GM12892 (cell line): ENCODE measurements at regions not wholly inside any gene's neighbourhood (a gene's known extent, or its start where the extent isn't known, plus 50 kb on each side); places are given as distances from the start of the nearest gene placed in this dataset.

Source experiments
- DNase-seq: peaks from one replicate; pipeline ENCODE4 v3.0.0; 2011; ENCODE audit not compliant: insufficient read length
- FAIRE-seq: peaks from 2 replicates; lab custom pipeline; 2011; peaks lifted over from hg19 to GRCh38; lab: Jason Lieb, UNC
- POLR2A ChIP-seq: IDR thresholded peaks from 2 replicates; pipeline ENCODE4 v1.6.1; 2011; ENCODE audit warnings: low read depth, low read length, control low read depth
- POLR2AphosphoS5 ChIP-seq: IDR thresholded peaks from 2 replicates; pipeline ENCODE4 v1.6.1; 2011; ENCODE audit warnings: low read depth, low read length, control low read depth
- TAF1 ChIP-seq: IDR thresholded peaks from 2 replicates; pipeline ENCODE4 v1.6.1; 2011; ENCODE audit warnings: low read depth, mild to moderate bottlenecking, control low read depth, low read length, borderline replicate concordance

- TF ChIP-seq POLR2A (no peak), TAF1 (no peak), POLR2AphosphoS5 (no peak)
- DNase-seq (no peak), FAIRE-seq (no peak)
Measured at GRCh38 chr18:40576507-40577115, 1378.4 kb upstream of the PIK3C3 start.

GRCh38 chr18:40570615-40571014, 1384.4 kb upstream of the PIK3C3 start:
- DNase-seq (no peak), FAIRE-seq (no peak)
- TF ChIP-seq TAF1, result no peak
- TF ChIP-seq POLR2AphosphoS5, result no peak
- no peak for TF ChIP-seq POLR2A

- FAIRE-seq (no peak), DNase-seq (no peak)
- no peak for TF ChIP-seq POLR2A
- no peak for TF ChIP-seq POLR2AphosphoS5
- no peak for TF ChIP-seq TAF1
Measured at GRCh38 chr18:40569605-40570004, 1385.4 kb upstream of the PIK3C3 start.

GRCh38 chr18:40566510-40566844, 1388.6 kb upstream of the PIK3C3 start:
- FAIRE-seq (no peak), DNase-seq (no peak)
- TF ChIP-seq POLR2AphosphoS5 (no peak), POLR2A (no peak), TAF1 (no peak)

- FAIRE-seq (no peak), DNase-seq (no peak)
- no peak for TF ChIP-seq TAF1
- no peak for TF ChIP-seq POLR2A
- no peak for TF ChIP-seq POLR2AphosphoS5
Measured at GRCh38 chr18:40565805-40566509, 1389.1 kb upstream of the PIK3C3 start.

- no peak for FAIRE-seq
Measured at GRCh38 chr18:40559556-40559955, 1395.5 kb upstream of the PIK3C3 start.

GRCh38 chr18:40558706-40559392, 1396.2 kb upstream of the PIK3C3 start:
- TF ChIP-seq POLR2AphosphoS5 (no peak), TAF1 (no peak), POLR2A (no peak)
- FAIRE-seq (no peak), DNase-seq (no peak)

More at GRCh38 chr18:40559556-40559955, 1395.5 kb upstream of the PIK3C3 start:
- DNase-seq, result no peak
- no peak for TF ChIP-seq TAF1
- no peak for TF ChIP-seq POLR2AphosphoS5
- no peak for TF ChIP-seq POLR2A

- FAIRE-seq (no peak), DNase-seq (no peak)
- TF ChIP-seq POLR2AphosphoS5, result no peak
- TF ChIP-seq TAF1, result no peak
- TF ChIP-seq POLR2A, result no peak
Measured at GRCh38 chr18:40555914-40556313, 1399.1 kb upstream of the PIK3C3 start.

GRCh38 chr18:40553029-40553428, 1402.0 kb upstream of the PIK3C3 start:
- TF ChIP-seq TAF1 (no peak), POLR2AphosphoS5 (no peak), POLR2A (no peak)

GRCh38 chr18:40546875-40547274, 1408.2 kb upstream of the PIK3C3 start:
- FAIRE-seq (no peak), DNase-seq (no peak)
- TF ChIP-seq TAF1 (no peak), POLR2A (no peak), POLR2AphosphoS5 (no peak)

More at GRCh38 chr18:40553029-40553428, 1402.0 kb upstream of the PIK3C3 start:
- DNase-seq, result no peak
- no peak for FAIRE-seq

- TF ChIP-seq POLR2A, result no peak
- no peak for TF ChIP-seq TAF1
- no peak for TF ChIP-seq POLR2AphosphoS5
- DNase-seq (no peak), FAIRE-seq (no peak)
Measured at GRCh38 chr18:40534723-40535122, 1420.3 kb upstream of the PIK3C3 start.

- DNase-seq (no peak), FAIRE-seq (no peak)
- TF ChIP-seq POLR2AphosphoS5 (no peak), TAF1 (no peak), POLR2A (no peak)
Measured at GRCh38 chr18:40532046-40532445, 1423.0 kb upstream of the PIK3C3 start.
